T-cell (primary cell): ENCODE measurements at regions not wholly inside any gene's neighbourhood (a gene's known extent, or its start where the extent isn't known, plus 50 kb on each side); places are given as distances from the start of the nearest gene placed in this dataset.

ENCODE experiments used
- ATAC-seq, 4 experiments: fragments of 200-7000 bp in 3 of 4; fragments of 150-1000 bp in 1 of 4; cut with Tn5 transposase; replicated peaks in 1 of 4; 1 replicate in 3 of 4; 2 replicates in 1 of 4; pipeline ENCODE4 v1.10.0; 2021; ENCODE audit warnings: moderate library complexity in 3 of 4, mild to moderate bottlenecking in 2 of 4, moderate number of reproducible peaks in 1 of 4
- CTCF ChIA-PET, 2 donors: fragments of 300-600 bp; sonication (Branson Sonifier 250); formaldehyde crosslinking; loops; one replicate each; lab custom pipeline; 2022; ENCODE audit warnings: antibody characterized with exemption in 2 of 2; lab: Charles Lee
- POLR2A ChIA-PET, 2 donors: fragments of 300-600 bp; sonication (Branson Sonifier 250); formaldehyde crosslinking; loops; one replicate each; lab custom pipeline; 2022; ENCODE audit warnings: antibody characterized with exemption in 2 of 2; lab: Charles Lee
- DNase-seq, 35 experiments: peaks; one replicate each; pipeline versions ENCODE4 v3.0.0 to v3.0.0-alpha.2; 2013 to 2023
- H3K27ac ChIP-seq: one replicate; pipeline ENCODE4 v1.5.1; 2013; ENCODE audit warnings: low read length
- H3K27me3 ChIP-seq, 2 experiments: replicated peaks in 1 of 2; 1 replicate in 1 of 2; 2 replicates in 1 of 2; pipeline versions ENCODE4 v1.6.1 to v1.7.0; 2013; ENCODE audit warnings: low read length in 1 of 2, mixed read lengths in 1 of 2; ENCODE audit not compliant: control insufficient read depth in 2 of 2, insufficient read depth in 2 of 2; ENCODE audit errors: extremely low read depth in 1 of 2
- H3K36me3 ChIP-seq, 2 donors: 1 replicate in 1 of 2; 2 replicates in 1 of 2; pipeline versions ENCODE4 v1.6.1 to v1.7.0; 2013; ENCODE audit warnings: low read length in 1 of 2; ENCODE audit not compliant: control insufficient read depth in 2 of 2, insufficient read depth in 1 of 2; ENCODE audit errors: extremely low read depth in 1 of 2
- H3K4me1 ChIP-seq, 2 experiments: 1 replicate in 1 of 2; 2 replicates in 1 of 2; pipeline versions ENCODE4 v1.6.1 to v1.7.0; 2013; ENCODE audit warnings: low read length in 2 of 2, mixed read lengths in 1 of 2; ENCODE audit not compliant: insufficient read depth in 2 of 2, control insufficient read depth in 1 of 2; ENCODE audit errors: extremely low read depth in 1 of 2
- H3K4me3 ChIP-seq, 2 donors: 1 replicate in 1 of 2; 2 replicates in 1 of 2; pipeline versions ENCODE4 v1.5.1 to v1.7.0; 2013; ENCODE audit warnings: mild to moderate bottlenecking in 2 of 2, low read length in 1 of 2, moderate library complexity in 1 of 2; ENCODE audit not compliant: control insufficient read depth in 1 of 2; ENCODE audit errors: extremely low read depth in 1 of 2
- H3K9me3 ChIP-seq: 2 replicates; pipeline ENCODE4 v1.7.0; 2013
- H3K27ac Mint-ChIP-seq, 2 donors: one replicate each; pipeline ENCODE4 v1.8.0; 2020 to 2021; ENCODE audit warnings: mild to moderate bottlenecking in 2 of 2, mixed read lengths in 2 of 2
- H3K27me3 Mint-ChIP-seq, 2 donors: one replicate each; pipeline ENCODE4 v1.8.0; 2021 to 2022; ENCODE audit warnings: mixed read lengths in 2 of 2
- H3K36me3 Mint-ChIP-seq: one replicate; pipeline ENCODE4 v1.8.0; 2021; ENCODE audit warnings: mixed read lengths
- H3K4me1 Mint-ChIP-seq, 3 donors: one replicate each; pipeline ENCODE4 v1.8.0; 2020 to 2022; ENCODE audit warnings: mixed read lengths in 3 of 3, mild to moderate bottlenecking in 1 of 3
- H3K4me3 Mint-ChIP-seq, 3 donors: one replicate each; pipeline ENCODE4 v1.8.0; 2020 to 2022; ENCODE audit warnings: mild to moderate bottlenecking in 3 of 3, mixed read lengths in 3 of 3, moderate library complexity in 3 of 3
- H3K9me3 Mint-ChIP-seq, 3 donors: one replicate each; pipeline ENCODE4 v1.8.0; 2020 to 2022; ENCODE audit warnings: mixed read lengths in 3 of 3
- WGBS: methylation state at CpG from one replicate; pipeline ENCODE4 v1.1.5; 2013; ENCODE audit warnings: missing lambda C conversion rate; ENCODE audit not compliant: insufficient coverage; 5-methylcytosine and 5-hydroxymethylcytosine counted together

- POLR2A ChIA-PET, result no interaction called here
- Mint-ChIP-seq H3K4me3 (no peak overlapping the region), H3K36me3 (no peaks in the 10 kb centered on the region), H3K4me1 (no peaks in the 10 kb centered on the region), H3K9me3 (no peaks in the 10 kb centered on the region), H3K27ac (no peak overlapping the region), H3K27me3 (peaks cover 10 to 12% of the 10 kb centered on the region in 2 donors)
- Histone ChIP-seq H3K9me3 (no peaks in the 10 kb centered on the region), H3K27ac (no peak overlapping the region), H3K36me3 (no peaks in the 10 kb centered on the region), H3K27me3 (peaks cover 0 to 3% of the 10 kb centered on the region in 2 experiments), H3K4me3 (no peak overlapping the region), H3K4me1 (no peaks in the 10 kb centered on the region)
- 80% methylated on average over 1 of the region's 2 CpGs for WGBS
- CTCF ChIA-PET, result interaction anchor here in 1 of 2 donors (1.1 kb wide), 1 partner anchor 59 kb away, joined by 3 read pairs; no protein-coding TSS in a partner anchor
- no peak for DNase-seq
- no peak for ATAC-seq
These were observed 74.0 kb upstream of the TNR start for GRCh38 chr1:175817445-175817844.

GRCh38 chr1:175814885-175815284, 71.5 kb upstream of the TNR start:
- Histone ChIP-seq H3K27me3 (no peaks in the 10 kb centered on the region), H3K36me3 (no peaks in the 10 kb centered on the region), H3K27ac (no peak overlapping the region), H3K4me3 (no peak overlapping the region), H3K9me3 (no peaks in the 10 kb centered on the region), H3K4me1 (no peaks in the 10 kb centered on the region)
- Mint-ChIP-seq H3K4me3 (no peak overlapping the region), H3K27ac (no peak overlapping the region), H3K27me3 (peaks cover 14 to 17% of the 10 kb centered on the region in 2 donors), H3K4me1 (no peaks in the 10 kb centered on the region), H3K36me3 (no peaks in the 10 kb centered on the region), H3K9me3 (no peaks in the 10 kb centered on the region)
- ChIA-PET POLR2A (no interaction called here), CTCF (no interaction called here)
- ATAC-seq, result no peak
- 67% methylated on average over 1 of the region's 3 CpGs for WGBS
- DNase-seq, result no peak

- Mint-ChIP-seq H3K4me3 (no peak overlapping the region), H3K27ac (no peak overlapping the region), H3K27me3 (peaks cover 17 to 27% of the 10 kb centered on the region in 2 donors), H3K36me3 (no peaks in the 10 kb centered on the region), H3K9me3 (no peaks in the 10 kb centered on the region), H3K4me1 (no peaks in the 10 kb centered on the region)
- POLR2A ChIA-PET, result no interaction called here
- DNase-seq (no peak), ATAC-seq (no peak)
- Histone ChIP-seq H3K9me3 (no peaks in the 10 kb centered on the region), H3K4me1 (no peaks in the 10 kb centered on the region), H3K27ac (no peak overlapping the region), H3K27me3 (peaks cover 0 to 3% of the 10 kb centered on the region in 2 experiments), H3K4me3 (no peak overlapping the region), H3K36me3 (no peaks in the 10 kb centered on the region)
- WGBS, result no CpG with 5 or more reads among the region's 2 CpGs
- CTCF ChIA-PET, result no interaction called here
These were observed 69.5 kb upstream of the TNR start for GRCh38 chr1:175812936-175813335.

- ATAC-seq (no peak), DNase-seq (no peak)
- ChIA-PET CTCF (no interaction called here), POLR2A (interaction anchor here in 1 of 2 donors (0.6 kb wide), 1 partner anchor 957 kb away, joined by 3 read pairs; no protein-coding TSS in a partner anchor)
- WGBS, result no CpG with 5 or more reads among the region's 2 CpGs
- Histone ChIP-seq H3K4me1 (no peaks in the 10 kb centered on the region), H3K36me3 (no peaks in the 10 kb centered on the region), H3K9me3 (no peaks in the 10 kb centered on the region), H3K27me3 (peaks cover 0 to 3% of the 10 kb centered on the region in 2 experiments), H3K4me3 (no peak overlapping the region), H3K27ac (no peak overlapping the region)
- H3K4me1 Mint-ChIP-seq, result no peaks in the 10 kb centered on the region
- H3K27me3 Mint-ChIP-seq, result peaks cover 16 to 31% of the 10 kb centered on the region in 2 donors
- no peak overlapping the region for H3K27ac Mint-ChIP-seq
- H3K9me3 Mint-ChIP-seq, result no peaks in the 10 kb centered on the region
- H3K4me3 Mint-ChIP-seq, result no peak overlapping the region
- H3K36me3 Mint-ChIP-seq, result no peaks in the 10 kb centered on the region
These were observed 66.9 kb upstream of the TNR start for GRCh38 chr1:175810305-175810704.

- Mint-ChIP-seq H3K9me3 (no peaks in the 10 kb centered on the region), H3K27me3 (peaks cover 13 to 26% of the 10 kb centered on the region in 2 donors), H3K4me1 (no peaks in the 10 kb centered on the region), H3K36me3 (no peaks in the 10 kb centered on the region), H3K4me3 (no peak overlapping the region), H3K27ac (no peak overlapping the region)
- DNase-seq (no peak), ATAC-seq (no peak)
- Histone ChIP-seq H3K27ac (no peak overlapping the region), H3K36me3 (no peaks in the 10 kb centered on the region), H3K4me3 (no peak overlapping the region), H3K4me1 (no peaks in the 10 kb centered on the region), H3K27me3 (peaks cover 0 to 3% of the 10 kb centered on the region in 2 experiments), H3K9me3 (no peaks in the 10 kb centered on the region)
- ChIA-PET CTCF (no interaction called here), POLR2A (no interaction called here)
These were observed 65.6 kb upstream of the TNR start for GRCh38 chr1:175808999-175809398.

GRCh38 chr1:175808573-175808972, 65.2 kb upstream of the TNR start:
- no peak for ATAC-seq
- CTCF ChIA-PET, result no interaction called here

GRCh38 chr1:175804561-175804960, 61.2 kb upstream of the TNR start:
- WGBS, result 71% methylated on average over 1 of the region's 3 CpGs

More at GRCh38 chr1:175808573-175808972, 65.2 kb upstream of the TNR start:
- Histone ChIP-seq H3K27ac (no peak overlapping the region), H3K36me3 (no peaks in the 10 kb centered on the region), H3K27me3 (peaks cover 0 to 3% of the 10 kb centered on the region in 2 experiments), H3K4me1 (no peaks in the 10 kb centered on the region), H3K9me3 (no peaks in the 10 kb centered on the region), H3K4me3 (no peak overlapping the region)
- Mint-ChIP-seq H3K4me1 (no peaks in the 10 kb centered on the region), H3K36me3 (no peaks in the 10 kb centered on the region), H3K9me3 (no peaks in the 10 kb centered on the region), H3K27me3 (peaks cover 13 to 26% of the 10 kb centered on the region in 2 donors), H3K4me3 (no peak overlapping the region), H3K27ac (no peak overlapping the region)
- no CpG with 5 or more reads among the region's 4 CpGs for WGBS
- POLR2A ChIA-PET, result no interaction called here
- DNase-seq, result no peak

More at GRCh38 chr1:175804561-175804960, 61.2 kb upstream of the TNR start:
- Histone ChIP-seq H3K9me3 (no peaks in the 10 kb centered on the region), H3K36me3 (no peaks in the 10 kb centered on the region), H3K4me1 (no peaks in the 10 kb centered on the region), H3K27ac (no peak overlapping the region), H3K4me3 (no peak overlapping the region), H3K27me3 (peaks cover 0 to 6% of the 10 kb centered on the region in 2 experiments)
- DNase-seq (no peak), ATAC-seq (no peak)
- no peak overlapping the region for H3K4me3 Mint-ChIP-seq
- no peaks in the 10 kb centered on the region for H3K4me1 Mint-ChIP-seq
- H3K27ac Mint-ChIP-seq, result no peak overlapping the region
- H3K9me3 Mint-ChIP-seq, result no peaks in the 10 kb centered on the region
- CTCF ChIA-PET, result no interaction called here
- POLR2A ChIA-PET, result no interaction called here
- H3K27me3 Mint-ChIP-seq, result peaks cover 5 to 16% of the 10 kb centered on the region in 2 donors
- no peaks in the 10 kb centered on the region for H3K36me3 Mint-ChIP-seq
